GM13976 (cell line): ENCODE measurements at regions not wholly inside any gene's neighbourhood (a gene's known extent, or its start where the extent isn't known, plus 50 kb on each side); places are given as distances from the start of the nearest gene placed in this dataset.

Experiments used
- DNase-seq: peaks from one replicate; pipeline ENCODE4 v3.0.0; 2012; ENCODE audit warnings: low spot score
- in situ Hi-C: fragments of 300-500 bp; cut with MboI; formaldehyde crosslinking; loops from one replicate; pipeline ENCODE4 v1.12.0; 2022; ENCODE audit warnings: low sequenced_read_pairs, mixed read lengths, inconsistent platforms; ENCODE audit not compliant: unreplicated experiment
- TF ChIP-seq, protein P1 (sequence below): IDR thresholded peaks from 2 replicates; pipeline ENCODE4 v1.5.1; 2012; ENCODE audit warnings: borderline replicate concordance, mild to moderate bottlenecking; ENCODE audit not compliant: insufficient read depth; ENCODE audit errors: extremely low read depth, missing control alignments, control extremely low read depth

DNA sequence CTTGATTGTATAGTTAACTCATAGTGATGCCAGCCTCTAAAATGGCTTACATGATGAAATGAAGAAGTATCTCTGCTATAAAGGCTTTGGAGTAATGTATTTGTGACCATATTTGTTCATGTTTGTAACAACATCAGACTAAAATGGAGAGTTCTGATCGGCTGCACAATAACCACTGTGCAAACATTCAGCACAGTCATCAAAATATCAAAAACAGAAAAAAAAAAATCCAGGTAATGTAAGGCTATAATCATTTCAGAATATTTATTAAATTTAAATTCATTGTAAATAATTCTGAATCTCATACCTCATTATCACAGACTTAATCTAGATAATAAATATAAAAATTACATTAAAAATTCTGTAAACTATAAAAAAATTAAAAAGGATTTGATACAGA is 1161.8 kb downstream of the MRPL39 start:
- TF ChIP-seq, protein P1, sequence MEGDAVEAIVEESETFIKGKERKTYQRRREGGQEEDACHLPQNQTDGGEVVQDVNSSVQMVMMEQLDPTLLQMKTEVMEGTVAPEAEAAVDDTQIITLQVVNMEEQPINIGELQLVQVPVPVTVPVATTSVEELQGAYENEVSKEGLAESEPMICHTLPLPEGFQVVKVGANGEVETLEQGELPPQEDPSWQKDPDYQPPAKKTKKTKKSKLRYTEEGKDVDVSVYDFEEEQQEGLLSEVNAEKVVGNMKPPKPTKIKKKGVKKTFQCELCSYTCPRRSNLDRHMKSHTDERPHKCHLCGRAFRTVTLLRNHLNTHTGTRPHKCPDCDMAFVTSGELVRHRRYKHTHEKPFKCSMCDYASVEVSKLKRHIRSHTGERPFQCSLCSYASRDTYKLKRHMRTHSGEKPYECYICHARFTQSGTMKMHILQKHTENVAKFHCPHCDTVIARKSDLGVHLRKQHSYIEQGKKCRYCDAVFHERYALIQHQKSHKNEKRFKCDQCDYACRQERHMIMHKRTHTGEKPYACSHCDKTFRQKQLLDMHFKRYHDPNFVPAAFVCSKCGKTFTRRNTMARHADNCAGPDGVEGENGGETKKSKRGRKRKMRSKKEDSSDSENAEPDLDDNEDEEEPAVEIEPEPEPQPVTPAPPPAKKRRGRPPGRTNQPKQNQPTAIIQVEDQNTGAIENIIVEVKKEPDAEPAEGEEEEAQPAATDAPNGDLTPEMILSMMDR: no peak
- DNase-seq: no peak
- in situ Hi-C loops: no loop called here

DNA sequence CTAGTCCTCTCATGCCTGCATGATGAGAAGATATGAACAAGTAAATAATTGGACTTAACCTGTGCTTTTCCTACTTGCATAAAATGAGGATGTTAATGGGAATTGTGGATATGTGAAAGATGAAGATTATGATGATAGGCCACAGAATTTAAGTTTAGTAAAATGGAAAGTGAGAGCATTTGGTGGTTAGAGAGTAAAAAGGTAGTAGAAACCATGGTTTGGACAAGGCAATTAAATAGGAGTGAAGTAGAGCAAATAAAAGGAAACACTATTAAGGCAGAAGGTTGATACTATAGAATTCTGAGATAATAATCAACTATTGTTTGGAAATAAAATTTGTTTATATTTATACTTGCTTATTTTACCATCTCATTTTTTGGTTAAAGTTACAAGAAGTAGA is 1162.5 kb downstream of the MRPL39 start:
- in situ Hi-C loops: no loop called here
- no peak for DNase-seq
- TF ChIP-seq, protein P1: no peak

DNA sequence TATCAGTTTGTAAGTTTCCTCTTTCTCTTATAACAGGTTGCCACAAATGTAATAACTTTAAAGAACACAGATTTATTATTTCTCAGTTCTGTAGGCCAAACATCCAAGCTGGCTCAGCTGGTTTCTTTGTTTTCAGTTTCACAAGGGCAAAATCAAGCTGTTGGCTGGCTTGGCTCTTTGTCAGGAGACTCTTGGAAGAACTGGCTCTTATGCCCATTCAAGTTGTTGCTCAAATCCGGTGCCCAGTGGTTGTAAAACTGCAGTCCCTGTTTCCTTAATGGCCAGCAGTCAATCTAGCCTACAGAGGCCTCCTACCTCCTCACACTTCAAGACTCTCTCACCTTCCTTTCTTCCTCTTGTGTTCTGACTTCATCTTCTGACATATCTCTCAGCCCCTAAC is 1171.0 kb downstream of the MRPL39 start:
- no peak for DNase-seq
- in situ Hi-C loops: no loop called here
- TF ChIP-seq, protein P1: no peak

DNA sequence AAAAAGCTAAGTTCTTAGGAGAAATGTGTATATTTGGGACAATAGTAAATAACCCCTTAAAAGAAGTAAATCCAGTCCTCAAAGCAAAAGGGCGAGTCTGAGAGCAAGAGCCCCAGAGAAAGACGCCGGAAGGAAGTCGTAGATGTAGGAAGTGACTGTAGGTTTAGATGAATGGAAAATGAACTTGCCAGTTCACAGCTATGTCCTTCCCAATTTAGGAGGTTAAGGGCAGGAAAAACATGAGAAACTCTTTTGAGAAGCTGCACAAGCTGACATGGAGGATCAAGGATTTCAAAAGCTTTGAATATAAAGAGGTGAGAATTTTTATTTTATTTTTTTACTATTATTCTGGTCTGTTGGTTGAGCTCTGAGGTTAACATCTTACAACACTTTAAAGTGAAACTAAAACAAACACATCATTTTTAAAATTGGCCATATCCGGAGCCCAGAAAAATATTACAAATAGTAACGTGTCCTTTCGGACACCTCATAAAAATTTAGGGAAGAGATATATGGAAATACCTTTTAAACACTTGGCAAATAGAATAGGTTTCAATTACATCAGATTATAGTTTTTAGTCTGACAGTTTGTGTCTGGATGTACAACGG is 1178.6 kb downstream of the MRPL39 start:
- in situ Hi-C loops: no loop called here
- TF ChIP-seq, protein P1: no peak
- peak; percentile 2 for DNase-seq

DNA sequence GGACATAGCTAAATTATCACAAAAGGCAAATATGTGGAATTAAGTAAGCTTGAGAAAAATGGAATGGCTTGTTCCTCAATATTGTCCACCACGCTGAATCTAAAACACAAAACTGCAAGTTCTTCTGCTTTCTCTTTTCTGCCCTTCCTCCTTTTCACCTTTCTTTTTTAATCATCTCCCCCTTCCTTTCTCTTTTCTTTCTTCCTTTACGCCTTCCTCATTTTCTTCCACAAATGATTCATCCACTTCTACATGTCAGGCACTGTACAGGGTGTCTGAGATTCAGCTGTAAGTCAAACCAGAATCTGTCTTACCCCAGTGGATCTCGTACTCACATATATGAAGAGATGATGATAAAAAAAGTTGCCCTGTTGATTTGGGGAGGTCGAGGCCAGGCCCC is 1182.5 kb downstream of the MRPL39 start:
- DNase-seq: no peak
- TF ChIP-seq, protein P1: no peak
- in situ Hi-C loops: no loop called here

DNA sequence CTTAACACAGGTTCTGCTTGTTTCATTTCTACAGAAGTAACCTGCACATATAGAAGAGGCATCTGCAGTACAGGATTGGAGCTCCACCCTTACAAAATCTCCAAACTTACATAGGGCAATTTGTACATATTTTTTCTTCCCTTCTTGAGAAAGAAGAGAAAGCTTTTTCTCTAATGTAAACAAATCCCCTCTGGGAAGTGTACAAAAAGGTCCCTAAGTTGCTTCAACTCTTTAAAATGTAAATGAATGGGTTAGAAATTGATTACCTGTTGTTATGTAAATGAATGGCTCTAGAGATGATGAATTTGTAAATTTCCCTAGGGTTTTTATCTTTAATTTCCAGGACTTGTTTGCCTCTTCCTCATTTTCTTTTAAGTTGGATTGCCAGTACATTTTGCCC is 1183.7 kb downstream of the MRPL39 start:
- in situ Hi-C loops: no loop called here

More for the DNA sequence above, 1183.7 kb downstream of the MRPL39 start:
- TF ChIP-seq, protein P1: no peak
- DNase-seq: no peak
